Chondrocyte (in vitro differentiated cells): ENCODE measurements at regions not wholly inside any gene's neighbourhood (a gene's known extent, or its start where the extent isn't known, plus 50 kb on each side); places are given as distances from the start of the nearest gene placed in this dataset.

ENCODE experiments used
- DNase-seq: peaks from one replicate; pipeline ENCODE4 v3.0.0; 2021; ENCODE audit warnings: mixed read lengths, low spot score
- H3K27ac Mint-ChIP-seq: one replicate; pipeline ENCODE4 v1.8.0; 2021; ENCODE audit warnings: mild to moderate bottlenecking, moderate library complexity, mixed read lengths; ENCODE audit not compliant: unreplicated experiment
- H3K27me3 Mint-ChIP-seq: 2 replicates; pipeline ENCODE4 v1.8.0; 2021; ENCODE audit warnings: low read depth, mixed read lengths
- H3K36me3 Mint-ChIP-seq: 2 replicates; pipeline ENCODE4 v1.8.0; 2021; ENCODE audit warnings: low read depth, mixed read lengths
- H3K4me1 Mint-ChIP-seq: 2 replicates; pipeline ENCODE4 v1.8.0; 2021; ENCODE audit warnings: low read depth, mild to moderate bottlenecking, mixed read lengths
- H3K4me3 Mint-ChIP-seq: one replicate; pipeline ENCODE4 v1.8.0; 2021; ENCODE audit warnings: mild to moderate bottlenecking, moderate library complexity, mixed read lengths; ENCODE audit not compliant: unreplicated experiment
- H3K9me3 Mint-ChIP-seq: 2 replicates; pipeline ENCODE4 v1.8.0; 2021; ENCODE audit warnings: low read depth, mixed read lengths
- TF ChIP-seq, protein P1 (sequence below): fragments of 200-600 bp; sonication (generic); IDR thresholded peaks from 2 replicates; pipeline ENCODE4 v1.5.0; 2021; ENCODE audit warnings: antibody characterized with exemption, mild to moderate bottlenecking, moderate library complexity

GRCh38 chr20:41892031-41892430 lies 273.9 kb upstream of the CHD6 start:
- TF ChIP-seq, protein P1, sequence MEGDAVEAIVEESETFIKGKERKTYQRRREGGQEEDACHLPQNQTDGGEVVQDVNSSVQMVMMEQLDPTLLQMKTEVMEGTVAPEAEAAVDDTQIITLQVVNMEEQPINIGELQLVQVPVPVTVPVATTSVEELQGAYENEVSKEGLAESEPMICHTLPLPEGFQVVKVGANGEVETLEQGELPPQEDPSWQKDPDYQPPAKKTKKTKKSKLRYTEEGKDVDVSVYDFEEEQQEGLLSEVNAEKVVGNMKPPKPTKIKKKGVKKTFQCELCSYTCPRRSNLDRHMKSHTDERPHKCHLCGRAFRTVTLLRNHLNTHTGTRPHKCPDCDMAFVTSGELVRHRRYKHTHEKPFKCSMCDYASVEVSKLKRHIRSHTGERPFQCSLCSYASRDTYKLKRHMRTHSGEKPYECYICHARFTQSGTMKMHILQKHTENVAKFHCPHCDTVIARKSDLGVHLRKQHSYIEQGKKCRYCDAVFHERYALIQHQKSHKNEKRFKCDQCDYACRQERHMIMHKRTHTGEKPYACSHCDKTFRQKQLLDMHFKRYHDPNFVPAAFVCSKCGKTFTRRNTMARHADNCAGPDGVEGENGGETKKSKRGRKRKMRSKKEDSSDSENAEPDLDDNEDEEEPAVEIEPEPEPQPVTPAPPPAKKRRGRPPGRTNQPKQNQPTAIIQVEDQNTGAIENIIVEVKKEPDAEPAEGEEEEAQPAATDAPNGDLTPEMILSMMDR = no peak
- Mint-ChIP-seq H3K9me3 (no peaks in the 10 kb centered on the region), H3K36me3 (no peaks in the 10 kb centered on the region), H3K4me3 (no peak overlapping the region), H3K27ac (no peak overlapping the region), H3K4me1 (no peaks in the 10 kb centered on the region), H3K27me3 (peaks cover 5% of the 10 kb centered on the region)
- DNase-seq = no peak

- TF ChIP-seq, protein P1 = no peak
- no peaks in the 10 kb centered on the region for H3K9me3 Mint-ChIP-seq
- H3K27me3 Mint-ChIP-seq = no peaks in the 10 kb centered on the region
- H3K36me3 Mint-ChIP-seq = no peaks in the 10 kb centered on the region
- DNase-seq = no peak
- no peaks in the 10 kb centered on the region for H3K4me1 Mint-ChIP-seq
- no peak overlapping the region for H3K4me3 Mint-ChIP-seq
- H3K27ac Mint-ChIP-seq = no peak overlapping the region
These were observed 271.7 kb upstream of the CHD6 start for GRCh38 chr20:41889844-41890224.

- no peak overlapping the region for H3K27ac Mint-ChIP-seq
- H3K27me3 Mint-ChIP-seq = no peaks in the 10 kb centered on the region
- no peak overlapping the region for H3K4me3 Mint-ChIP-seq
These were observed 271.1 kb upstream of the CHD6 start for GRCh38 chr20:41889126-41889843.

DNA sequence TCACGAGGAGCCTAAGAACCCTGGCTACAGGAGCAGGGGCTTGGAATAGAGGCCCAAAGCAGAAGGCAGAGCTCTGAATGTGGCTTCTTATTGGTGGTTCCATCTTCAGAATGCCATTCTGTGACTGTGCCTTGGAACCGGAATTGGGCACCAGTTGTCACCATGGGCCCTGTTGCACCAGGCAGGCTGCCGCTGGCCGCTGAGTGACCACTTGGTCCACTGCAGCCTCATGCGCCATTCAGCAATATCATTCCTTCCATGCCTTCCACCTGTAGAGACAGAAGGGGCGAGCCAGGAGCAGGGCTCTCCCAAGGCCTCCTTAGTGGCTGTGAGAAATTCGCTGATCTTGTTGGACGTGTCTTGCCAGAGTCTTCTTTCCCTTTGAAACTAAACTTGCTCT lies 270.3 kb upstream of the CHD6 start:
- Mint-ChIP-seq H3K27ac (no peak overlapping the region), H3K4me3 (no peak overlapping the region), H3K9me3 (no peaks in the 10 kb centered on the region), H3K27me3 (no peaks in the 10 kb centered on the region), H3K36me3 (no peaks in the 10 kb centered on the region), H3K4me1 (no peaks in the 10 kb centered on the region)
- no peak for DNase-seq
- TF ChIP-seq, protein P1 = no peak

More at GRCh38 chr20:41889126-41889843, 271.1 kb upstream of the CHD6 start:
- DNase-seq = no peak
- H3K36me3 Mint-ChIP-seq = no peaks in the 10 kb centered on the region
- H3K9me3 Mint-ChIP-seq = no peaks in the 10 kb centered on the region
- H3K4me1 Mint-ChIP-seq = no peaks in the 10 kb centered on the region
- TF ChIP-seq, protein P1 = no peak

GRCh38 chr20:41887500-41887899 lies 269.3 kb upstream of the CHD6 start:
- H3K4me3 Mint-ChIP-seq = no peak overlapping the region
- H3K36me3 Mint-ChIP-seq = no peaks in the 10 kb centered on the region
- H3K27me3 Mint-ChIP-seq = no peaks in the 10 kb centered on the region
- no peaks in the 10 kb centered on the region for H3K9me3 Mint-ChIP-seq
- no peak overlapping the region for H3K27ac Mint-ChIP-seq
- no peak for DNase-seq
- TF ChIP-seq, protein P1 = no peak
- no peaks in the 10 kb centered on the region for H3K4me1 Mint-ChIP-seq
